NAMALWA (cell line): ENCODE measurements at regions not wholly inside any gene's neighbourhood (a gene's known extent, or its start where the extent isn't known, plus 50 kb on each side); places are given as distances from the start of the nearest gene placed in this dataset.
"Not testable (repeated sequence)": the region's sequence is repeated elsewhere in the genome, so short reads cannot be mapped to it uniquely, and the experiment has no call there.

Experiments
- DNase-seq: peaks from one replicate; pipeline ENCODE4 v3.0.0-alpha.2; 2015; ENCODE audit warnings: low spot score

GRCh38 chr13:73167028-73167820 is 108.4 kb downstream of the KLF5 start:
- no peak for DNase-seq

GRCh38 chr13:73166204-73166603 is 107.4 kb downstream of the KLF5 start:
- no peak for DNase-seq

GRCh38 chr13:73162912-73163911 is 104.4 kb downstream of the KLF5 start:
- no peak for DNase-seq

GRCh38 chr13:73160371-73161031 is 101.7 kb downstream of the KLF5 start:
- DNase-seq = not testable (repeated sequence)

- DNase-seq = no peak
Measured at GRCh38 chr13:73158851-73159250, 100.0 kb downstream of the KLF5 start.

- DNase-seq = no peak
Measured at GRCh38 chr13:73157031-73157430, 98.2 kb downstream of the KLF5 start.

GRCh38 chr13:73146707-73147106 is 87.9 kb downstream of the KLF5 start:
- no peak for DNase-seq

GRCh38 chr13:73142071-73142470 is 83.3 kb downstream of the KLF5 start:
- no peak for DNase-seq

GRCh38 chr13:73141292-73141771 is 82.5 kb downstream of the KLF5 start:
- DNase-seq = no peak

GRCh38 chr13:73140801-73141200 is 82.0 kb downstream of the KLF5 start:
- no peak for DNase-seq

GRCh38 chr13:73138638-73139491 is 80.1 kb downstream of the KLF5 start:
- DNase-seq = no peak

GRCh38 chr13:73138276-73138637 is 79.5 kb downstream of the KLF5 start:
- no peak for DNase-seq

- no peak for DNase-seq
Measured at GRCh38 chr13:73136776-73137175, 78.0 kb downstream of the KLF5 start.

- no peak for DNase-seq
Measured at GRCh38 chr13:73133531-73133930, 74.7 kb downstream of the KLF5 start.

GRCh38 chr13:73131247-73131646 is 72.4 kb downstream of the KLF5 start:
- no peak for DNase-seq

GRCh38 chr13:73129023-73129422 is 70.2 kb downstream of the KLF5 start:
- DNase-seq = no peak
